PC-3 (cell line): ENCODE measurements at regions not wholly inside any gene's neighbourhood (a gene's known extent, or its start where the extent isn't known, plus 50 kb on each side); places are given as distances from the start of the nearest gene placed in this dataset.

Experiments used
- ATAC-seq: fragments of 200-7000 bp; cut with Tn5 transposase; 2 replicates; pipeline ENCODE4 v1.9.1; 2020; ENCODE audit warnings: mild to moderate bottlenecking, moderate library complexity
- BruUV-seq: library from RNA; stranded (reverse); fragments of 400-500 nt; replicated peaks from 2 replicates; lab custom pipeline; 2021; lab: Mats Ljungman, UMichigan
- CTCF ChIA-PET: fragments of 300-600 bp; sonication (Branson Sonifier 250); formaldehyde crosslinking; loops from one replicate; lab custom pipeline; 2022; ENCODE audit warnings: antibody characterized with exemption; lab: Charles Lee
- POLR2A ChIA-PET: fragments of 300-600 bp; sonication (Branson Sonifier 250); formaldehyde crosslinking; loops from one replicate; lab custom pipeline; 2022; ENCODE audit warnings: antibody characterized with exemption; ENCODE audit not compliant: unreplicated experiment; lab: Charles Lee
- DNase-seq: peaks from one replicate; pipeline ENCODE4 v3.0.0-alpha.2; 2015
- H2AFZ ChIP-seq: fragments of 300-600 bp; sonication (generic); 2 replicates; pipeline ENCODE4 v1.6.0; 2016; ENCODE audit warnings: antibody characterized with exemption, low read length
- H3F3A ChIP-seq: fragments of 300-600 bp; sonication (generic); one replicate; pipeline ENCODE4 v1.6.0; 2017; ENCODE audit warnings: antibody characterized with exemption, low read length, control low read depth, mild to moderate bottlenecking; ENCODE audit not compliant: unreplicated experiment
- H3K27ac ChIP-seq: fragments of 300-600 bp; sonication (generic); 2 replicates; pipeline ENCODE4 v1.5.1; 2016; ENCODE audit warnings: mild to moderate bottlenecking, low read length
- H3K27me3 ChIP-seq: fragments of 300-600 bp; sonication (generic); 2 replicates; pipeline ENCODE4 v1.6.1; 2016; ENCODE audit warnings: low read length, mixed read lengths
- H3K36me3 ChIP-seq: fragments of 300-600 bp; sonication (generic); 2 replicates; pipeline ENCODE4 v1.6.1; 2016; ENCODE audit warnings: low read depth, mixed run types, low read length, mixed read lengths
- H3K4me1 ChIP-seq: fragments of 300-600 bp; sonication (generic); 2 replicates; pipeline ENCODE4 v1.5.1; 2016; ENCODE audit warnings: low read length; ENCODE audit not compliant: insufficient read depth
- H3K4me2 ChIP-seq: fragments of 300-600 bp; sonication (generic); 2 replicates; pipeline ENCODE4 v1.6.0; 2016; ENCODE audit warnings: low read length
- H3K4me3 ChIP-seq: fragments of 300-600 bp; sonication (generic); 2 replicates; pipeline ENCODE4 v1.5.1; 2016; ENCODE audit warnings: mild to moderate bottlenecking, low read length, mixed read lengths
- H3K79me2 ChIP-seq: fragments of 300-600 bp; sonication (generic); 2 replicates; pipeline ENCODE4 v1.6.1; 2017; ENCODE audit warnings: low read length, mixed read lengths
- H3K9ac ChIP-seq: fragments of 300-600 bp; sonication (generic); 2 replicates; pipeline ENCODE4 v1.6.0; 2016; ENCODE audit warnings: mild to moderate bottlenecking, low read length
- H3K9me2 ChIP-seq: fragments of 300-600 bp; sonication (generic); replicated peaks from 2 replicates; pipeline ENCODE4 v1.6.1; 2016; ENCODE audit warnings: mixed run types, low read length, mixed read lengths
- H3K9me3 ChIP-seq: fragments of 300-600 bp; sonication (generic); 2 replicates; pipeline ENCODE4 v1.6.1; 2016; ENCODE audit warnings: low read length, mixed read lengths
- H4K20me1 ChIP-seq: fragments of 300-600 bp; sonication (generic); 2 replicates; pipeline ENCODE4 v1.6.1; 2016; ENCODE audit warnings: low read length, mixed read lengths
- CTCF ChIP-seq: fragments of 300-600 bp; sonication (generic); conservative IDR thresholded peaks from 2 replicates; pipeline ENCODE4 v1.5.1; 2017; ENCODE audit warnings: antibody characterized with exemption, low read depth, mild to moderate bottlenecking, low read length
- EZH2 ChIP-seq: fragments of 300-600 bp; sonication (generic); IDR thresholded peaks from one replicate; pipeline ENCODE4 v1.6.1; 2017; ENCODE audit warnings: antibody characterized with exemption, mild to moderate bottlenecking, low read length; ENCODE audit not compliant: unreplicated experiment
- EZH2phosphoT487 ChIP-seq: fragments of 300-600 bp; sonication (generic); IDR thresholded peaks from 2 replicates; pipeline ENCODE4 v1.6.1; 2018; ENCODE audit warnings: mild to moderate bottlenecking, antibody characterized with exemption, low read length, borderline replicate concordance
- intact Hi-C: fragments of 100-400 bp; cut with micrococcal nuclease; formaldehyde crosslinking; loops from 2 replicates; pipeline ENCODE4 v1.9.0; 2023

- Histone ChIP-seq H3K9me2 (no peaks in the 10 kb centered on the region), H3K9ac (no peak overlapping the region), H3K27ac (no peak overlapping the region), H3K4me1 (no peaks in the 10 kb centered on the region), H3K79me2 (no peaks in the 10 kb centered on the region), H2AFZ (no peak overlapping the region), H4K20me1 (no peaks in the 10 kb centered on the region), H3K4me2 (no peak overlapping the region), H3K27me3 (peaks cover 29% of the 10 kb centered on the region), H3K9me3 (no peaks in the 10 kb centered on the region), H3K4me3 (no peak overlapping the region), H3F3A (no peaks in the 10 kb centered on the region), H3K36me3 (no peaks in the 10 kb centered on the region)
- CTCF ChIA-PET, result no interaction called here
- no TSS peak for BruUV-seq
- POLR2A ChIA-PET, result no interaction called here
- intact Hi-C loops, result no loop called here
- DNase-seq (no peak), ATAC-seq (no peak)
- no peak for TF ChIP-seq CTCF
- TF ChIP-seq EZH2phosphoT487, result no peak
- TF ChIP-seq EZH2, result no peak
Observed at GRCh38 chr2:41678639-41679038, 369.2 kb upstream of the PKDCC start.

- H4K20me1 ChIP-seq, result no peaks in the 10 kb centered on the region
- no peak overlapping the region for H3K27ac ChIP-seq
- no peak overlapping the region for H3K4me3 ChIP-seq
- POLR2A ChIA-PET, result no interaction called here
- no peak overlapping the region for H3K4me2 ChIP-seq
- intact Hi-C loops, result no loop called here
- H3K4me1 ChIP-seq, result no peaks in the 10 kb centered on the region
- no peaks in the 10 kb centered on the region for H3K36me3 ChIP-seq
- BruUV-seq, result no TSS peak
- CTCF ChIA-PET, result no interaction called here
- H3K79me2 ChIP-seq, result no peaks in the 10 kb centered on the region
- H3K9me3 ChIP-seq, result no peaks in the 10 kb centered on the region
- no peaks in the 10 kb centered on the region for H3K9me2 ChIP-seq
- no peak overlapping the region for H2AFZ ChIP-seq
- ATAC-seq, result no peak
- H3K27me3 ChIP-seq, result peaks cover 56% of the 10 kb centered on the region
- no peak for TF ChIP-seq EZH2
- TF ChIP-seq EZH2phosphoT487, result no peak
- H3F3A ChIP-seq, result no peaks in the 10 kb centered on the region
- H3K9ac ChIP-seq, result no peak overlapping the region
- DNase-seq, result no peak
Observed at GRCh38 chr2:41686156-41686555, 361.7 kb upstream of the PKDCC start.

- DNase-seq, result no peak
- ATAC-seq, result no peak
- BruUV-seq, result no TSS peak
- Histone ChIP-seq H4K20me1 (no peaks in the 10 kb centered on the region), H3K79me2 (no peaks in the 10 kb centered on the region), H3K9ac (no peak overlapping the region), H3K27ac (no peak overlapping the region), H3K36me3 (no peaks in the 10 kb centered on the region), H3F3A (no peaks in the 10 kb centered on the region), H3K27me3 (peaks cover 55% of the 10 kb centered on the region), H3K9me3 (no peaks in the 10 kb centered on the region), H3K4me3 (no peak overlapping the region), H3K9me2 (no peaks in the 10 kb centered on the region), H3K4me2 (no peak overlapping the region), H2AFZ (no peak overlapping the region), H3K4me1 (no peaks in the 10 kb centered on the region)
- POLR2A ChIA-PET, result no interaction called here
- TF ChIP-seq CTCF (no peak), EZH2phosphoT487 (no peak), EZH2 (no peak)
- intact Hi-C loops, result no loop called here
- CTCF ChIA-PET, result no interaction called here
Observed at GRCh38 chr2:41691561-41691960, 356.3 kb upstream of the PKDCC start.
